Common myeloid progenitor, CD34-positive (primary cell): ENCODE measurements at regions not wholly inside any gene's neighbourhood (a gene's known extent, or its start where the extent isn't known, plus 50 kb on each side); places are given as distances from the start of the nearest gene placed in this dataset.

Experiments
- CTCF ChIA-PET: fragments of 350-600 bp; sonication (Branson Sonifier 250); formaldehyde crosslinking; loops from one replicate; lab custom pipeline; 2021; ENCODE audit warnings: antibody characterized with exemption; lab: Charles Lee
- POLR2A ChIA-PET: fragments of 350-600 bp; sonication (Branson Sonifier 250); formaldehyde crosslinking; loops from one replicate; lab custom pipeline; 2021; ENCODE audit warnings: antibody characterized with exemption; lab: Charles Lee
- DNase-seq, 3 donors: peaks; one replicate each; pipeline versions ENCODE4 v3.0.0 to v3.0.0-alpha.2; 2013
- H3K27ac ChIP-seq, 2 experiments: 1 replicate in 1 of 2; 2 replicates in 1 of 2; pipeline ENCODE4 v1.7.0; 2013; ENCODE audit warnings: inconsistent platforms in 2 of 2, low read length in 2 of 2, mild to moderate bottlenecking in 2 of 2, low read depth in 1 of 2, moderate library complexity in 1 of 2; ENCODE audit not compliant: severe bottlenecking in 2 of 2, insufficient read depth in 1 of 2, poor library complexity in 1 of 2
- H3K27me3 ChIP-seq, 5 experiments: replicated peaks in 2 of 5; 1 replicate in 3 of 5; 2 replicates in 2 of 5; pipeline versions ENCODE4 v1.6.1 to v1.7.0; 2013; ENCODE audit warnings: low read length in 4 of 5, mild to moderate bottlenecking in 2 of 5, moderate library complexity in 2 of 5, inconsistent platforms in 1 of 5; ENCODE audit not compliant: insufficient read depth in 5 of 5, control insufficient read depth in 4 of 5
- H3K36me3 ChIP-seq, 4 experiments: 1 replicate in 2 of 4; 2 replicates in 2 of 4; pipeline versions ENCODE4 v1.6.1 to v1.7.0; 2013; ENCODE audit warnings: low read length in 3 of 4, control low read depth in 1 of 4, mild to moderate bottlenecking in 1 of 4; ENCODE audit not compliant: control insufficient read depth in 4 of 4, insufficient read depth in 4 of 4
- H3K4me1 ChIP-seq, 4 experiments: 1 replicate in 3 of 4; 2 replicates in 1 of 4; pipeline versions ENCODE4 v1.6.1 to v1.7.1; 2013; ENCODE audit warnings: low read length in 3 of 4, mild to moderate bottlenecking in 3 of 4, control low read depth in 1 of 4, inconsistent platforms in 1 of 4, moderate library complexity in 1 of 4; ENCODE audit not compliant: control insufficient read depth in 4 of 4, insufficient read depth in 4 of 4; ENCODE audit errors: control extremely low read depth in 1 of 4
- H3K4me3 ChIP-seq, 7 experiments: 1 replicate in 4 of 7; 2 replicates in 3 of 7; pipeline versions ENCODE4 v1.5.1 to v1.7.0; 2013; ENCODE audit warnings: mild to moderate bottlenecking in 7 of 7, low read length in 6 of 7, moderate library complexity in 6 of 7, inconsistent platforms in 2 of 7, low read depth in 2 of 7, control low read depth in 1 of 7; ENCODE audit not compliant: insufficient read depth in 4 of 7, control insufficient read depth in 1 of 7; ENCODE audit errors: extremely low read depth in 1 of 7
- H3K9me3 ChIP-seq, 5 experiments: 1 replicate in 4 of 5; 2 replicates in 1 of 5; pipeline versions ENCODE4 v1.6.1 to v1.7.1; 2013; ENCODE audit warnings: low read length in 4 of 5, mild to moderate bottlenecking in 2 of 5, inconsistent platforms in 1 of 5, low read depth in 1 of 5, moderate library complexity in 1 of 5; ENCODE audit not compliant: control insufficient read depth in 4 of 5, insufficient read depth in 2 of 5; ENCODE audit errors: control extremely low read depth in 1 of 5
- WGBS: methylation state at CpG from one replicate; pipeline ENCODE4 v1.1.5; 2013; ENCODE audit not compliant: insufficient coverage; 5-methylcytosine and 5-hydroxymethylcytosine counted together

- Histone ChIP-seq H3K27ac (no peak overlapping the region), H3K36me3 (no peaks in the 10 kb centered on the region), H3K27me3 (no peaks in the 10 kb centered on the region), H3K4me3 (no peak overlapping the region), H3K9me3 (no peaks in the 10 kb centered on the region), H3K4me1 (no peaks in the 10 kb centered on the region)
- ChIA-PET POLR2A (interaction anchor here (0.5 kb wide), 1 partner anchor 366 kb away, joined by 5 read pairs; no protein-coding TSS in a partner anchor), CTCF (no interaction called here)
- DNase-seq, result no peak
- no CpG with 5 or more reads among the region's 2 CpGs for WGBS
Measured at GRCh38 chrX:138771047-138771446, 59.5 kb upstream of the FGF13 start.

GRCh38 chrX:138769918-138770317, 58.4 kb upstream of the FGF13 start:
- H3K9me3 ChIP-seq, result no peaks in the 10 kb centered on the region
- ChIA-PET POLR2A (no interaction called here), CTCF (no interaction called here)
- WGBS, result no CpG with 5 or more reads among the region's 2 CpGs
- no peaks in the 10 kb centered on the region for H3K36me3 ChIP-seq
- H3K27ac ChIP-seq, result no peak overlapping the region
- H3K4me1 ChIP-seq, result no peaks in the 10 kb centered on the region
- H3K4me3 ChIP-seq, result no peak overlapping the region
- no peaks in the 10 kb centered on the region for H3K27me3 ChIP-seq
- no peak for DNase-seq

- H3K9me3 ChIP-seq, result no peaks in the 10 kb centered on the region
- no peak overlapping the region for H3K4me3 ChIP-seq
- ChIA-PET CTCF (no interaction called here), POLR2A (no interaction called here)
- H3K36me3 ChIP-seq, result no peaks in the 10 kb centered on the region
- H3K4me1 ChIP-seq, result no peaks in the 10 kb centered on the region
- no peaks in the 10 kb centered on the region for H3K27me3 ChIP-seq
- WGBS, result 75% methylated on average over 1 of the region's 1 CpG
- no peak overlapping the region for H3K27ac ChIP-seq
- no peak for DNase-seq
Measured at GRCh38 chrX:138765051-138765450, 53.5 kb upstream of the FGF13 start.

- Histone ChIP-seq H3K27me3 (no peaks in the 10 kb centered on the region), H3K9me3 (no peaks in the 10 kb centered on the region), H3K36me3 (no peaks in the 10 kb centered on the region), H3K27ac (no peak overlapping the region), H3K4me3 (no peak overlapping the region), H3K4me1 (no peaks in the 10 kb centered on the region)
- ChIA-PET CTCF (no interaction called here), POLR2A (no interaction called here)
- WGBS, result 77% methylated on average over 3 of the region's 3 CpGs
- DNase-seq, result no peak
Measured at GRCh38 chrX:138763761-138764160, 52.2 kb upstream of the FGF13 start.

- DNase-seq, result no peak
- H3K4me1 ChIP-seq, result no peaks in the 10 kb centered on the region
- ChIA-PET CTCF (interaction anchor here (0.9 kb wide), 1 partner anchor 15 kb away, joined by 3 read pairs; no protein-coding TSS in a partner anchor), POLR2A (no interaction called here)
- no peaks in the 10 kb centered on the region for H3K36me3 ChIP-seq
- WGBS, result 92% methylated on average over 3 of the region's 3 CpGs
- peaks cover 0 to 14% (median 0%) of the 10 kb centered on the region in 5 experiments for H3K27me3 ChIP-seq
- no peaks in the 10 kb centered on the region for H3K9me3 ChIP-seq
- H3K4me3 ChIP-seq, result no peak overlapping the region
- no peak overlapping the region for H3K27ac ChIP-seq
Measured at GRCh38 chrX:138761380-138761779, 49.9 kb upstream of the FGF13 start.
